DND-41 (cell line): ENCODE measurements at regions not wholly inside any gene's neighbourhood (a gene's known extent, or its start where the extent isn't known, plus 50 kb on each side); places are given as distances from the start of the nearest gene placed in this dataset.

Experiments used
- ATAC-seq: fragments of 200-7000 bp; cut with Tn5 transposase; 3 replicates; pipeline ENCODE4 v1.9.1; 2021; ENCODE audit warnings: low read depth; ENCODE audit not compliant: insufficient read depth
- DNase-seq: peaks from one replicate; pipeline ENCODE4 v3.0.0-alpha.2; 2020
- H2AFZ ChIP-seq: 2 replicates; pipeline ENCODE4 v1.6.0; 2012; ENCODE audit warnings: low read depth, low read length
- H3K27ac ChIP-seq: 2 replicates; pipeline ENCODE4 v1.5.1; 2012; ENCODE audit warnings: low read length, inconsistent platforms
- H3K27me3 ChIP-seq: fragments of 200-600 bp; sonication (generic); 2 replicates; pipeline ENCODE4 v1.6.0; 2012; ENCODE audit warnings: low read length, mild to moderate bottlenecking, inconsistent platforms; ENCODE audit not compliant: insufficient read depth, poor library complexity
- H3K36me3 ChIP-seq: 2 replicates; pipeline ENCODE4 v1.5.1; 2012; ENCODE audit warnings: low read length, inconsistent platforms; ENCODE audit not compliant: insufficient read depth
- H3K4me1 ChIP-seq: 2 replicates; pipeline ENCODE4 v1.5.1; 2012; ENCODE audit warnings: mild to moderate bottlenecking, low read length; ENCODE audit not compliant: insufficient read depth
- H3K4me2 ChIP-seq: 2 replicates; pipeline ENCODE4 v1.6.0; 2012; ENCODE audit warnings: mild to moderate bottlenecking, moderate library complexity, low read length, inconsistent platforms; ENCODE audit not compliant: insufficient read depth
- H3K4me3 ChIP-seq, 2 experiments: fragments of 200-600 bp in 1 of 2; shearing (Covaris generic) in 1 of 2; 2 replicates each; pipeline ENCODE4 v1.5.1; 2012 to 2016; ENCODE audit warnings: inconsistent platforms in 2 of 2, low read length in 2 of 2, mild to moderate bottlenecking in 2 of 2, low read depth in 1 of 2, moderate library complexity in 1 of 2
- H3K79me2 ChIP-seq: 2 replicates; pipeline ENCODE4 v1.6.0; 2012; ENCODE audit warnings: low read length, inconsistent platforms; ENCODE audit not compliant: insufficient read depth
- H3K9ac ChIP-seq: 2 replicates; pipeline ENCODE4 v1.6.0; 2012; ENCODE audit warnings: low read depth, mild to moderate bottlenecking, inconsistent platforms, low read length, moderate library complexity
- H3K9me3 ChIP-seq: 2 replicates; pipeline ENCODE4 v1.5.1; 2012; ENCODE audit warnings: low read length, moderate library complexity, mild to moderate bottlenecking, inconsistent platforms; ENCODE audit not compliant: insufficient read depth, severe bottlenecking
- H4K20me1 ChIP-seq: 2 replicates; pipeline ENCODE4 v1.6.0; 2012; ENCODE audit warnings: low read length; ENCODE audit not compliant: insufficient read depth
- CTCF ChIP-seq: IDR thresholded peaks from 2 replicates; pipeline ENCODE4 v1.5.1; 2012; ENCODE audit warnings: borderline replicate concordance, low read length, moderate library complexity, mild to moderate bottlenecking; ENCODE audit not compliant: poor library complexity, severe bottlenecking; ENCODE audit errors: extremely low read depth
- EZH2 ChIP-seq: IDR thresholded peaks from 3 replicates; pipeline ENCODE4 v1.6.1; 2012; ENCODE audit warnings: borderline replicate concordance, low read depth, mild to moderate bottlenecking, moderate library complexity, low read length, inconsistent platforms; ENCODE audit not compliant: severe bottlenecking

GRCh38 chr2:163888591-163888990 lies 152.8 kb upstream of the FIGN start:
- H3K79me2 ChIP-seq, result no peaks in the 10 kb centered on the region
- no peaks in the 10 kb centered on the region for H3K4me1 ChIP-seq
- H2AFZ ChIP-seq, result no peak overlapping the region
- ATAC-seq (no peak), DNase-seq (no peak)
- H4K20me1 ChIP-seq, result no peaks in the 10 kb centered on the region
- no peak overlapping the region for H3K9ac ChIP-seq
- no peaks in the 10 kb centered on the region for H3K27me3 ChIP-seq
- H3K27ac ChIP-seq, result no peak overlapping the region
- no peaks in the 10 kb centered on the region for H3K36me3 ChIP-seq
- H3K4me3 ChIP-seq, result no peak overlapping the region
- TF ChIP-seq EZH2 (no peak), CTCF (no peak)
- H3K4me2 ChIP-seq, result no peak overlapping the region
- no peaks in the 10 kb centered on the region for H3K9me3 ChIP-seq

GRCh38 chr2:163887182-163887581 lies 151.4 kb upstream of the FIGN start:
- TF ChIP-seq EZH2 (no peak), CTCF (peak; percentile 19)
- no peak for DNase-seq
- H3K9ac ChIP-seq, result no peak overlapping the region
- no peaks in the 10 kb centered on the region for H4K20me1 ChIP-seq
- H3K4me3 ChIP-seq, result no peak overlapping the region
- no peak overlapping the region for H2AFZ ChIP-seq
- no peak overlapping the region for H3K27ac ChIP-seq
- H3K79me2 ChIP-seq, result no peaks in the 10 kb centered on the region
- no peaks in the 10 kb centered on the region for H3K27me3 ChIP-seq
- no peak overlapping the region for H3K4me2 ChIP-seq
- no peaks in the 10 kb centered on the region for H3K4me1 ChIP-seq
- no peaks in the 10 kb centered on the region for H3K36me3 ChIP-seq
- ATAC-seq, result no peak
- no peaks in the 10 kb centered on the region for H3K9me3 ChIP-seq

GRCh38 chr2:163884416-163884815 lies 148.6 kb upstream of the FIGN start:
- no peak overlapping the region for H2AFZ ChIP-seq
- no peak overlapping the region for H3K4me3 ChIP-seq
- H3K27ac ChIP-seq, result no peak overlapping the region
- H4K20me1 ChIP-seq, result no peaks in the 10 kb centered on the region
- H3K4me2 ChIP-seq, result no peak overlapping the region
- ATAC-seq, result no peak
- H3K79me2 ChIP-seq, result no peaks in the 10 kb centered on the region
- no peaks in the 10 kb centered on the region for H3K27me3 ChIP-seq
- H3K36me3 ChIP-seq, result no peaks in the 10 kb centered on the region
- no peaks in the 10 kb centered on the region for H3K9me3 ChIP-seq
- no peak for TF ChIP-seq CTCF
- no peak for TF ChIP-seq EZH2
- DNase-seq, result no peak
- H3K4me1 ChIP-seq, result no peaks in the 10 kb centered on the region
- H3K9ac ChIP-seq, result no peak overlapping the region

GRCh38 chr2:163878718-163879117 lies 142.9 kb upstream of the FIGN start:
- DNase-seq, result peak; percentile 9

More at GRCh38 chr2:163878718-163879117, 142.9 kb upstream of the FIGN start:
- H4K20me1 ChIP-seq, result no peaks in the 10 kb centered on the region
- no peak overlapping the region for H3K4me3 ChIP-seq
- H3K79me2 ChIP-seq, result no peaks in the 10 kb centered on the region
- H3K4me2 ChIP-seq, result no peak overlapping the region
- H3K9me3 ChIP-seq, result no peaks in the 10 kb centered on the region
- no peak overlapping the region for H2AFZ ChIP-seq
- no peak for ATAC-seq
- H3K4me1 ChIP-seq, result no peaks in the 10 kb centered on the region
- H3K9ac ChIP-seq, result no peak overlapping the region
- no peaks in the 10 kb centered on the region for H3K36me3 ChIP-seq
- TF ChIP-seq EZH2, result no peak
- peak; percentile 59 for TF ChIP-seq CTCF
- no peaks in the 10 kb centered on the region for H3K27me3 ChIP-seq
- H3K27ac ChIP-seq, result no peak overlapping the region
